ENCODE measurements at regions not wholly inside any gene's neighbourhood (a gene's known extent, or its start where the extent isn't known, plus 50 kb on each side); places are given as distances from the start of the nearest gene placed in this dataset.

DNA sequence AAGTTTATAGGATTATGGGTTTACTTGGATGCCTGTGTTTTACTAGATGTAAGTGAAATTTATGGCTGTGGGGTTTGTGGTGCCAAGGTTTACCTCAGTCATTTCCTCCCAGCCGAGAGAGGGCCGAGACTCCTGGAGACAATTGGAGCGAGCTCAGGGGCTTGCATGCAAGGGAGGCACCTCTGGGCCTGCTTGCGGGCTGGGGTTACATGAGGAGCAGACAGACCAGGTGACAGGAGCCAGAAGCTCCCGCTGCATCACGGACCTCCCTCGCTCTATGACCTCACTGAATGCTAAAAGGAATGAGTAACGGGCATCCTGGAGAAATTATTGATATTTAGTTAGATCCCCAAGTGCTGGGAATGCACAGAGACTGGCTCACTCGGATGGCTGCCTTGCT lies 275.2 kb upstream of the KIRREL3 start:
- DNase-seq (ENCODE audit: extremely low read depth, low read depth, low spot score): no peak

DNA sequence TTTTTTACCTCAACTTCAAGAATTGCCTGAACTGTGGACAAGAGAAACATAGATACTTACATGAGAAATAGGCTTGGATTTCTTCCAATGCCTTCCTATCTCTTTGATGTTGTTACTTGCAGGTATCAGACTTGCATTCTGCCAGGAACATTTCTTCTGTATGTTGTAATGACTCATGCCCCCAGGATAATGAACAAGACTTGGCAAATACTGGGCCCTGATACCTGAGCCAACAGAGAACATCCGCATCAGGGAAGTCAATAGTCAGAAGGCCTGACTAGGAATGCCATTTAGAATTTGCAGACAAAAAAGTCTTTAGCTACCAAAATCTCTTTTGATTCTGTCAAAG lies 273.7 kb upstream of the KIRREL3 start:
- no peak for DNase-seq (ENCODE audit: extremely low read depth, low read depth, low spot score)

DNA sequence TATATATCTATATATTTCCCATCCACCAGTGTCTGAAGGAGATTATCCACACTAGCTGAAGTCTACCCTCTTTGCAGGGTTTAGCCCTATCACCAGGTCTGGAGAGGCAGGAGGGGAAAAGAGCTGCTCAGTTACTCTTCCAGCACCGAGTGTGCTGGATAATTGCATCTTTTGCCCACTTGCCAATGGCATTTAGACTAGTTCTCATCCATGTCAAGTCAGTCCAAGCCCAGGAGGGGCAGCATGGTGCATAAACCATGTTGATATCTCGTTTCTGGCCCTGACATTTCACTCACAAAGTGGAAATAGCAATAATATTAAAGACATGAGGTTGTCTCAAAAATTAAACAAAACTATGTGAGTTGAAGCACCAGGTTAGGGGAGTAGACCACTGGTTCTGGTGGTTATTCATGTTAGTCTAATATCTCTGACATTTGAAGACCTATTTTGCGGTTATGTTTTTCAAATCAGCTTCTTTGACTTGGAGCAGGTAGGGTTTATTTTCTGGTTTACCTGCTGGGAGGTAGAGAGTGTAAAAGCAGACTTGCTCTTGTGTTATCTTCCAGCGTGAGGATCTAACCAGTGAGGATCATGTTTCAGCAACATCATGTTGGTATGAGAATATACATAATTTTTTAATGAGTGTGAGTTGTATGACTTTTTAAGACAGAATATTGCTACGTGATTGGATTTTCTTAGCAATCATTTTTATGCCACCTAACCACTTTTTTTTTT lies 273.2 kb upstream of the KIRREL3 start:
- DNase-seq (ENCODE audit: extremely low read depth, low read depth, low spot score): no peak

- DNase-seq (ENCODE audit: extremely low read depth, low read depth, low spot score): no peak
Measured at GRCh38 chr11:127270851-127271250, 270.3 kb upstream of the KIRREL3 start.

DNA sequence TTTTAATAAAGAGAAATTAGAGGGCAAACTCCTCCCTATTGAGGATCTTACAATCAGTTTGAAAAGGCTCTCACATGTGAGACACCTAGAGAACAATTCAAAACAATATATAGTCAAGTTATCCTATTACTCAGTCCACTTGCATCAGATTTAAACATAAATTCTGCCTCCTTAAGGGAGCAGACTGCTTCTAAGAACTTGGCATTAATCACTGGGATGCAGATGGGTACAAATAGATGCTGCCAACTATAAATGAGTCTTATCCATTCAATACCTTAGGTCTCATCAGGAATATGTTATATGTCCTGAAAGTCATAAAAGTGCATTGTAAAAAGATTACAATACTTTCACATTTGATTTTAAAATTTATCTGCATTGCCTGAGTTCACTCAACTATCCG lies 269.3 kb upstream of the KIRREL3 start:
- DNase-seq (ENCODE audit: extremely low read depth, low read depth, low spot score): no peak

DNA sequence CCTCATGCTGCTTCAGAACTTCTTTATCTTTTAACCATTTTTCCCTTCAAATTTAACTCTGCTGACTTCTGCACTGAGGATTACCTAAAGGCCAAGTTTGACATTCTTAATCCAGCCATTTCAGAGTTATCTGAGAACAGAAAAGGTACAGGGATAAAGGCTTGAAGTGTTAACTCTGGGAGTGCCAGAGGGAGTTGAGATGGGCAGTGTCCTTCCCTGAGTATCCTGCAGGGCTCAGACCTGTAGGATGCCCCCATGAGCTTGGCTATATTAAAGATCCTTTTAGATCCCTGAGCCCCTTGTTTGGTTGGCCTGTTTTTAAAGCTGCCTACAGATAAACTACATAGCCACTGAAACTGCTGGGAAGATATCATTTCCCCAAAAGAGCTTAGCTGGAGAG lies 268.4 kb upstream of the KIRREL3 start:
- DNase-seq (ENCODE audit: extremely low read depth, low read depth, low spot score): no peak

GRCh38 chr11:127268521-127268920 lies 268.0 kb upstream of the KIRREL3 start:
- no peak for DNase-seq (ENCODE audit: extremely low read depth, low read depth, low spot score)

GRCh38 chr11:127259102-127259501 lies 258.5 kb upstream of the KIRREL3 start:
- no peak for DNase-seq (ENCODE audit: extremely low read depth, low read depth, low spot score)

- no peak for DNase-seq (ENCODE audit: extremely low read depth, low read depth, low spot score)
Measured at GRCh38 chr11:127255209-127255608, 254.6 kb upstream of the KIRREL3 start.

DNA sequence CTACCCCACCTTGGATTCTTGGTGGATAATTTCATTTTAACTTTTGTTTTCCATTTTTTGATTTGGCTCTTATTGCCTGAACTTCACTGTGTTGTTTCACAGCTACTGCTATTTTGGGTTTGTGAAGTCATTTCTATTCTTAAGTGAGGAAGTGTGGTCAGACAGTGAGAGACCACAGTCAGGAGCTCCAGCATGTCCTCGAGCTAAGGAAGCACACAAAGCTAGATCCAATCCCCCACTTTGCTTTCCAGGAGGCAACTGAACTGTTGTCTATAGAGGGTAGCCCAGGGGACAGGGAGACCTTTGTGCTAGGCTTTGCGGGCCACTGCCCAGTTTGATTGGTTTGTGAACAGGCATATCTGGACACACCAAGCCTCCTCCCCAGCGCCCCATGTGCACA lies 251.8 kb upstream of the KIRREL3 start:
- no peak for DNase-seq (ENCODE audit: extremely low read depth, low read depth, low spot score)

DNA sequence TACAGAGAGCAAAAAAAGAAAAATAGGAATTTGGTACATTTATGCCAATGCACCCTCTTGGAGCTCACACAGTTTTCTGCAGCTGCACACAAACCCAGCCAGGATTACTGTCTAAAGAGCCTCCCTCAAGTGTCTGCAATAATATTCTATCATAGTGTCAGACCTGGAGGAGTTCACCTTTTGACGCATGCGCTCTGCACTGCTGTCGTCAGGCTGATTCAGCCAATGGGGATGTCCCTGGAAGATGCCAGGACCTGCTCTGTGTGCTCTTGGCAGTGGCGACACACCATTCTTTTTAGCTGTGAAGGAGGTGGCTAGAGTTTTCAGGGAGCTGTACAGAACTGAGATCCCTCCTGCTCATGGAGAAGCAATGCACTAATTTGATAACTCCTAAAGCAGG lies 249.0 kb upstream of the KIRREL3 start:
- DNase-seq (ENCODE audit: extremely low read depth, low read depth, low spot score): no peak

DNA sequence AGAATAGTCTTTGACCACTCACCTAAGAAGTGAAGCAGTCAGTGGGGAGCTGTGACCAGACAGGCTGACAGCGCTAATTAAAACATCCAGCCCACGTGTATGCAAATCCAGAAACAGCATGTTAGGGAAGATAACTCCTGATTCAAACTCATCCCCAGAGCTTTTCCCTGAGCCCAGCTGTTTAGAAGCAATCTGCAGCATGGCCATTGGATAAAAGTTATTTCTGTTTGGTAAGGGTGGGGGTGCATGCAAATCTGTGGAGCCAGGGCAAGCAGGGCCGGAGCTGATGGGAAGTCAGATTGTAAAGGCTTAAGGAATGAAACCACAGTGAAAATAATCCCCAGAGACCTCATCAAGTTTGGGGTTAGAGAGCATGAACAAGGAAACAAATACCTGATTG lies 247.9 kb upstream of the KIRREL3 start:
- no peak for DNase-seq (ENCODE audit: extremely low read depth, low read depth, low spot score)

GRCh38 chr11:127247261-127247851 lies 246.8 kb upstream of the KIRREL3 start:
- DNase-seq (ENCODE audit: extremely low read depth, low read depth, low spot score): no peak

DNA sequence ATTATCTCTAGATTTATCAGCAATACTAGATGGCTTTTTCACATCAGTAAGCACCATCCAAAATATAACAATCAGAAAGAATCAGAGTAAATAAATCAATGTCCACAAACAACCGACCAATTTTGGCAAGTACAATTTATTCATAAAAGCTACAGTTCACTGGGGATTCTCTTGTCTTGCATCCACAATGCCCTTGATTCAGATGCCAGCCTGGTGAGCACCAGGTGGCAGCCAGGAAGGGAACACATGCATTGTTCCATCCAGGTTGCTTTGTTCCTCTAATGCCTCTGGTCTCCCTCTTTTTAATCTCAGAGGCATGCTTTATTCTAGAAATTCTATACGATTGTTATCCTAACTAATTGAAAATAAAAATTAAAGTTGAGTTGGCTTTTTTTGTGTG lies 242.1 kb upstream of the KIRREL3 start:
- DNase-seq (ENCODE audit: extremely low read depth, low read depth, low spot score): no peak

GRCh38 chr11:127238321-127238720 lies 237.8 kb upstream of the KIRREL3 start:
- DNase-seq (ENCODE audit: extremely low read depth, low read depth, low spot score): no peak

- no peak for DNase-seq (ENCODE audit: extremely low read depth, low read depth, low spot score)
Measured at GRCh38 chr11:127236776-127237175, 236.2 kb upstream of the KIRREL3 start.

- DNase-seq (ENCODE audit: extremely low read depth, low read depth, low spot score): no peak
Measured at GRCh38 chr11:127233998-127234397, 233.4 kb upstream of the KIRREL3 start.

GRCh38 chr11:127230392-127230791 lies 229.8 kb upstream of the KIRREL3 start:
- DNase-seq (ENCODE audit: extremely low read depth, low read depth, low spot score): no peak

DNA sequence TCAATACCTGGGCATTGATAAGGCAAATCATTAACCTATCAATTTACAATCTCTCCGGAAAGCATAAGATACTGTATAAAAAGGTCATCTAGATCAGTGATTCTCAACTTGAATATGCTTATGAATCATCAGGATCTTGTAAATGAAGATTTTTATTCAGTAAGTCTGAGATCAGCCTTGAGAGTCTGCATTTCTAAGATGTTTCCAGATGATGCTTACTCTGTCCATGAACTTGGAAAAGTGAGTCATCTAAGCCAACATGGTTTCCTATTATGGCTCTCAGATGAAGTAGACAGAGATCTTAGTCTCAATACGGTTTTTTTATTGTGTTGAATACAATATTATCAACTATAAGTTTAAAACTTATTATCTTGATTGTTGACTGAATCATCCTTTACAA lies 226.4 kb upstream of the KIRREL3 start:
- DNase-seq (ENCODE audit: extremely low read depth, low read depth, low spot score): no peak

DNA sequence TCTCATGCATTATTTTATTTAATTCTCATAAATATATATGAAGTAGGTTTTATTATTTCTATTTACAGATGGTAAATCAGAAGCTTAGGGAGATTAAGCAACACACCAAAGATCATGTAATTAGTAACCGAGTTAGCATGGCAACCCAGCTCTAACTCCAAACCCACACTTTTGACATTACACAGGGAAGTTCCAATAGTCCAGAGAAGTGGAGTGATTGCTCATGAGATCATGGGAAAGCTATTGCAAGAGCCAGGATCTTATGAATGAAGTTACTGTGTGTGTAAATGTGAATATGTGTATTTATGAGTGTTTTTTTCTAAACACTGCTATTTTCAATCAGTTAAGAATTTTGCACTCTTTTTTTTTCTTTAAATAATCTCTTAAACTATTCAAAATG lies 225.8 kb upstream of the KIRREL3 start:
- no peak for DNase-seq (ENCODE audit: extremely low read depth, low read depth, low spot score)

DNA sequence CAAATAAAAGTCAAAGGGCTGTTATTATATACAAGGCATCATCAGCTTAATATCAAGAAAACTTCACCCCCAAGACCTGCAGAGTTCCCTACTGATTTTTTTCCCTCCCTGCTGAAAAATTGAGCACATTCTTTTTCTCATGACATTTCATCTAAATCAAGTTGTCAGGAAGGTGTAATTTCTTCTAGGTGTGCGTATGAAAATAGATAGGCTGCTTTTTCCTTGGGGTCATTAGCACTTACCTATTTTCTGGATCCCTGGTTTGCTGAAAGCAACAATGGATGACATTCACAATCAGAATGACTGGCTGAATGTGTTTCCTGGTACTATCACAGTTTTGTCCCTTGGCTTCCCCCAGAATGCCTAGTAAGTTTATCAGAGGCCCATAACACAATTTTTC lies 225.0 kb upstream of the KIRREL3 start:
- no peak for DNase-seq (ENCODE audit: extremely low read depth, low read depth, low spot score)

DNA sequence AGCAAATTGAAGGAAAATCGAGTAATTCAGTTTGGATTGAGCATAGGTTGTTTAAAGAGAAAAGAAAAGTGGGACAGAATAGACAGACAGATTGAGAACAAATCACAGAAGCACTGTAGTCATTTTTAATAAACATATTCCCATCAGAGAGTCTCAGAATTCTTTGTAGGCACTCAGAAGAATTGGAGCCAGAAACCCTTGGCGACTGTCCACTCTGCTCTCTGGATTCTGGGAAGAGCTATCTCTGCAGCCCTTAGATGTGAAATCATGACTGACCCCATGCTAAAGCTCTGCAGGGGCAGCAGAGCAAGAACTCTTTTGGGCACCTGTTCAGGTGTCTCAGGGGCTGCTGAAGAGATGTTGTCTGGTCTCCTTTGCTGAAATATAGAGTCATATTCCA lies 223.7 kb upstream of the KIRREL3 start:
- no peak for DNase-seq (ENCODE audit: extremely low read depth, low read depth, low spot score)

DNA sequence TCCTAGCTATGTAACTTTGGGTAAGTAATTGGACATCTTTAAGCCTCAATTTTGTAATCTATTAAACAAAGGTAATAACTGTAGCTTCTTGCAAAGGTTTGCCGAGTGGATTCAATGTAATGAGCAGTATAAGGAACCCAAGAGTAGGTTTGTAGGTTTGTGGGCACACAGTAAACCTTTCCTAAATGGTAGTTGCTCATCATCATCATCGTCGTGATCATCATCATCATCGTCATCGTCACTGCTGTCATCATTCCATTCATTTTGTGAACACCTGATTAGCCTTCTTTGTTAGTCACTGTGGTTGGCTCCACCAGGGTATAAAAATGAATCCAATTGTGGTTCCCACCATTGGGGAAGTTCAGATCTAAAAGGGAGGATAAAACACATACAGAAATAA lies 223.1 kb upstream of the KIRREL3 start:
- no peak for DNase-seq (ENCODE audit: extremely low read depth, low read depth, low spot score)
